GM19455 (cell line): ENCODE measurements at regions not wholly inside any gene's neighbourhood (a gene's known extent, or its start where the extent isn't known, plus 50 kb on each side); places are given as distances from the start of the nearest gene placed in this dataset.

Experiments
- ATAC-seq: cut with Tn5 transposase; IDR thresholded peaks from one replicate; pipeline ENCODE4 v1.9.1; 2021; ENCODE audit not compliant: unreplicated experiment

GRCh38 chr10:24008164-24009091 is 200.5 kb upstream of the KIAA1217 start:
- no peak for ATAC-seq

GRCh38 chr10:24009115-24009514 is 199.8 kb upstream of the KIAA1217 start:
- ATAC-seq: no peak

GRCh38 chr10:24009736-24010135 is 199.2 kb upstream of the KIAA1217 start:
- ATAC-seq: no peak

GRCh38 chr10:24010436-24010970 is 198.4 kb upstream of the KIAA1217 start:
- ATAC-seq: no peak

- ATAC-seq: no peak
Observed at GRCh38 chr10:24012249-24012803, 196.6 kb upstream of the KIAA1217 start.

GRCh38 chr10:24027107-24027506 is 181.8 kb upstream of the KIAA1217 start:
- no peak for ATAC-seq

- ATAC-seq: no peak
Observed at GRCh38 chr10:24034571-24034970, 174.4 kb upstream of the KIAA1217 start.

- no peak for ATAC-seq
Observed at GRCh38 chr10:24035761-24036160, 173.2 kb upstream of the KIAA1217 start.

GRCh38 chr10:24039315-24039714 is 169.6 kb upstream of the KIAA1217 start:
- no peak for ATAC-seq

GRCh38 chr10:24039897-24040296 is 169.0 kb upstream of the KIAA1217 start:
- ATAC-seq: no peak

GRCh38 chr10:24041034-24041433 is 167.9 kb upstream of the KIAA1217 start:
- ATAC-seq: no peak

GRCh38 chr10:24041834-24042233 is 167.1 kb upstream of the KIAA1217 start:
- ATAC-seq: no peak

GRCh38 chr10:24042884-24043283 is 166.1 kb upstream of the KIAA1217 start:
- no peak for ATAC-seq

GRCh38 chr10:24046060-24046459 is 162.9 kb upstream of the KIAA1217 start:
- ATAC-seq: no peak

- no peak for ATAC-seq
Observed at GRCh38 chr10:24047176-24047575, 161.8 kb upstream of the KIAA1217 start.

GRCh38 chr10:24054421-24054820 is 154.5 kb upstream of the KIAA1217 start:
- no peak for ATAC-seq

- no peak for ATAC-seq
Observed at GRCh38 chr10:24080207-24080606, 128.7 kb upstream of the KIAA1217 start.

GRCh38 chr10:24086296-24087086 is 122.4 kb upstream of the KIAA1217 start:
- no peak for ATAC-seq

GRCh38 chr10:24091256-24091655 is 117.7 kb upstream of the KIAA1217 start:
- ATAC-seq: no peak

GRCh38 chr10:24096281-24096680 is 112.7 kb upstream of the KIAA1217 start:
- ATAC-seq: no peak

GRCh38 chr10:24097751-24098207 is 111.2 kb upstream of the KIAA1217 start:
- no peak for ATAC-seq
